ENCODE measurements at regions not wholly inside any gene's neighbourhood (a gene's known extent, or its start where the extent isn't known, plus 50 kb on each side); places are given as distances from the start of the nearest gene placed in this dataset.

DNA sequence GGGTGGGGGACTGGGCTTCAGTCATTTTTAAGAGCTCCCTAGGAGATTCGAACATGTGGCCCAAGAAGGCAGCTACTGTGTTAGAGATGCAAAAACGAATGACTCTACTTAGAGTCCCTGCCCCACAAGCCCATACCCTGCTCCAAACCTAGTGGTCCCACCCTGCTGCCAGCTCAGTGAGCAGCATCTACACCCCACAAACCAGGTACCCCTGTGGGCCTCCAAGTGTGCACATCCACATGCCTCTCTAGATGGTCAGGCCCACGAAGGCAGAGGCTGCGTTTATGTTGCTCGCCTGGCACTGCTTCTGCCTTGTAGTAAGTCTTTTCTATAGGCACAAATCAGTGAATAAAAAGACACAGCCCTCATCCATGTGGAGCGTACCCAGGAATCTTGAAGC lies 112.6 kb downstream of the PDCL3 start:
- TF ChIP-seq EP300 (IDR thresholded peaks at IDR 0.05): no peak
- TF ChIP-seq, protein P1, sequence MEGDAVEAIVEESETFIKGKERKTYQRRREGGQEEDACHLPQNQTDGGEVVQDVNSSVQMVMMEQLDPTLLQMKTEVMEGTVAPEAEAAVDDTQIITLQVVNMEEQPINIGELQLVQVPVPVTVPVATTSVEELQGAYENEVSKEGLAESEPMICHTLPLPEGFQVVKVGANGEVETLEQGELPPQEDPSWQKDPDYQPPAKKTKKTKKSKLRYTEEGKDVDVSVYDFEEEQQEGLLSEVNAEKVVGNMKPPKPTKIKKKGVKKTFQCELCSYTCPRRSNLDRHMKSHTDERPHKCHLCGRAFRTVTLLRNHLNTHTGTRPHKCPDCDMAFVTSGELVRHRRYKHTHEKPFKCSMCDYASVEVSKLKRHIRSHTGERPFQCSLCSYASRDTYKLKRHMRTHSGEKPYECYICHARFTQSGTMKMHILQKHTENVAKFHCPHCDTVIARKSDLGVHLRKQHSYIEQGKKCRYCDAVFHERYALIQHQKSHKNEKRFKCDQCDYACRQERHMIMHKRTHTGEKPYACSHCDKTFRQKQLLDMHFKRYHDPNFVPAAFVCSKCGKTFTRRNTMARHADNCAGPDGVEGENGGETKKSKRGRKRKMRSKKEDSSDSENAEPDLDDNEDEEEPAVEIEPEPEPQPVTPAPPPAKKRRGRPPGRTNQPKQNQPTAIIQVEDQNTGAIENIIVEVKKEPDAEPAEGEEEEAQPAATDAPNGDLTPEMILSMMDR (IDR thresholded peaks at IDR 0.05): no peak
- no peak for TF ChIP-seq POLR2A (IDR thresholded peaks at IDR 0.05)
- no peak for TF ChIP-seq POLR2AphosphoS5 (IDR thresholded peaks at IDR 0.05)
- H3K9me3 ChIP-seq: no peaks in the 10 kb centered on the region
- H3K36me3 ChIP-seq: no peaks in the 10 kb centered on the region
- no peaks in the 10 kb centered on the region for H3K4me1 ChIP-seq
- H3K27ac ChIP-seq: no peak overlapping the region
- DNase-seq (ENCODE audit: low spot score in 2 of 2): no peak
- WGBS: 91% methylated on average over 6 of the region's 6 CpGs
- no peaks in the 10 kb centered on the region for H3K27me3 ChIP-seq
- H3K4me3 ChIP-seq: no peak overlapping the region

DNA sequence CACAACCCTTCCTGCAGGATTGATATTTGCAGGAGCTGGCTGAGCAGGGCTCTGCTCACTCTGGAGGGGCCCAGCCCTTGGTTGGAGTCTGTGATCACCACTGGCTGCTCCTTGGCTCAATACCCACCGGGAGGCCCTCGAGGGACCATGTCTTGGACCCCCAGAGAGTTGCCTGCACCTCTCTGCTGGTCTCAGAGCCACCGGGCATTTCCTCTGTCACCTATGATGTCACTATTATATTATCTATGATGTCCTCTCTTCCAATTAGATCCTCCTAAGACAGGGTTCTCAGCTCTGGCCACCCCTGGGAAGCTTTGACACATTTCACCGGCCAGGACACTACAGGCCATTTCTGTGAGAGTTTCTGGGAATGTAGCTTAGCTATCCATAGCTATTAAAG lies 113.1 kb downstream of the PDCL3 start:
- Histone ChIP-seq H3K27me3 (no peaks in the 10 kb centered on the region), H3K4me3 (no peak overlapping the region), H3K9me3 (no peaks in the 10 kb centered on the region), H3K4me1 (no peaks in the 10 kb centered on the region), H3K27ac (no peak overlapping the region), H3K36me3 (no peaks in the 10 kb centered on the region)
- WGBS: 81% methylated on average over 4 of the region's 4 CpGs
- TF ChIP-seq, protein P1 (IDR thresholded peaks at IDR 0.05): no peak
- TF ChIP-seq POLR2A (IDR thresholded peaks at IDR 0.05) (no peak), POLR2AphosphoS5 (IDR thresholded peaks at IDR 0.05) (no peak), EP300 (IDR thresholded peaks at IDR 0.05) (no peak)
- DNase-seq (ENCODE audit: low spot score in 2 of 2): no peak

DNA sequence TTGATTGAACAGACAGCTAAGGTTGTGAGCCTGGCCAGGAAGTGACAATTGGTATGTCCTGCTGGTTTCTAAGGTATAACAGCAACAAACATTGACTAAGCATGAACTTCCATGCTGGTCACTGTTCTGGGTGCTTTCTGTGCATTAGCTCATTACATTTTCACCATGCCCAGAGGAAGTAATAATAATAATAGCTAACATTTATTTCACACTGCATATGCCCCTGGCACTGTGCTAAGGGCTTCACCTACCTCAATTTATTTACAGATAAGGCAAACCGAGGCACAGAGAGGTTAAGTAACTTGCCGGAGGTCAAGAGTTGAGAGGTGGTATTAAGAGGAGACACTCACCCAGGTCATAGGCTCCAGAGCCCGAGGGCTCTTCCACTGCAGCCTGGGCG lies 113.6 kb downstream of the PDCL3 start:
- H3K36me3 ChIP-seq: no peaks in the 10 kb centered on the region
- no peaks in the 10 kb centered on the region for H3K9me3 ChIP-seq
- no peaks in the 10 kb centered on the region for H3K27me3 ChIP-seq
- TF ChIP-seq, protein P1 (IDR thresholded peaks at IDR 0.05): no peak
- no peak for TF ChIP-seq POLR2A (IDR thresholded peaks at IDR 0.05)
- no peak for TF ChIP-seq EP300 (IDR thresholded peaks at IDR 0.05)
- no peak for TF ChIP-seq POLR2AphosphoS5 (IDR thresholded peaks at IDR 0.05)
- H3K27ac ChIP-seq: no peak overlapping the region
- H3K4me1 ChIP-seq: no peaks in the 10 kb centered on the region
- WGBS: 80% methylated on average over 4 of the region's 4 CpGs
- no peak overlapping the region for H3K4me3 ChIP-seq
- no peak for DNase-seq (ENCODE audit: low spot score in 2 of 2)

DNA sequence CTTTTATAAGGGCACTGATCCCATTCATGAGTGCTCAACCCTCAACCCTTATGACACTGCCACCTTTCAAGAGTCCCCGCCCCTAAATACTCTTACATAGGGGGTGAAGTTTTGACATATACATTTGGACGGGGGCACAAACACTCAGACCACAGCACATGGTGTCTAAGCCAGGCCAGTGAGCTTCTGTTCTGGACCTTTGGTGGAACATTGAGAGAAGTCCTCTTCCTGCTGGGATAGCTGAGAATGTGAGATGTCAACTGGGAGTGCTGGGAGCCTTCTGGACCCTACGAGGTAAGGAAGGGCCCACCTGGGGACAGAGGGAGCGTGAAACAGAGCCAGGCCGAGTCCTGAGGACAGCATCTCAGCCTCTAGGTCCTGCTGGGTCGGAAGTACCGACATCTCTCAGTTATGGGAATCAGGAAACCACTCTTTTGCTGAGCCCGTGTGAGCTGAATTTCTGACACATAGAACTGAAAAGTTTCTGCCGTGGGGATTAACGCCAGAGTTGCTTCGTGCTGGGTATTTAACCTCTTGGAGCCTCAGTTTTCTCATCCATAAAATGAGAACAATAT lies 114.9 kb downstream of the PDCL3 start:
- H3K36me3 ChIP-seq: no peaks in the 10 kb centered on the region
- H3K27me3 ChIP-seq: no peaks in the 10 kb centered on the region
- 93% methylated on average over 10 of the region's 11 CpGs for WGBS
- no peak overlapping the region for H3K27ac ChIP-seq
- no peak for TF ChIP-seq EP300 (IDR thresholded peaks at IDR 0.05)
- TF ChIP-seq, protein P1 (IDR thresholded peaks at IDR 0.05): no peak
- no peak for TF ChIP-seq POLR2AphosphoS5 (IDR thresholded peaks at IDR 0.05)
- TF ChIP-seq POLR2A (IDR thresholded peaks at IDR 0.05): no peak
- H3K4me3 ChIP-seq: no peak overlapping the region
- no peaks in the 10 kb centered on the region for H3K9me3 ChIP-seq
- no peak for DNase-seq (ENCODE audit: low spot score in 2 of 2)
- no peaks in the 10 kb centered on the region for H3K4me1 ChIP-seq

DNA sequence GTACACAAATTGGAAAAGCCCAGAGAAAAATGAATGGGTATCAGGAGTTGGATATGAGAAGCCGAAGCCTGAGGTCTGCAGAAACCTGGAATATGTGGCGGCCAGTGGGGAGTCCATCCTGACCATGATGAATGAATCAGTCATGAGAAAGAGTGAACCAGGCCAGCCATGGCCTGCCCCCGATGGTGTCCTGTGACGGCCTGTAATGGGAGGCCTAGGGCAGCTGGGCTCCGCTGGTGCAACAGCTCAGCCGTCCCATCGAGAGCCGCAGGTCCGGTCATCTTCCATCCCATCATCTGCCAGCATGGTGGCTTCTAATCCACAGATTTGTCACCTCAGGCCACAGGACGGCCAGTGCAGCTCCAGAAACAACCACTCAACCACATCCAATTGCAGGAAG lies 116.4 kb downstream of the PDCL3 start:
- Histone ChIP-seq H3K4me1 (no peaks in the 10 kb centered on the region), H3K9me3 (no peaks in the 10 kb centered on the region), H3K36me3 (no peaks in the 10 kb centered on the region), H3K27me3 (no peaks in the 10 kb centered on the region), H3K4me3 (no peak overlapping the region), H3K27ac (no peak overlapping the region)
- no peak for DNase-seq (ENCODE audit: low spot score in 2 of 2)
- TF ChIP-seq, protein P1 (IDR thresholded peaks at IDR 0.05): no peak
- TF ChIP-seq POLR2AphosphoS5 (IDR thresholded peaks at IDR 0.05) (no peak), POLR2A (IDR thresholded peaks at IDR 0.05) (no peak), EP300 (IDR thresholded peaks at IDR 0.05) (no peak)
- WGBS: 97% methylated on average over 9 of the region's 10 CpGs

Data from suprapubic skin (tissue), 4 donors.